Posterior vena cava (tissue), 2 donors: ENCODE measurements at regions not wholly inside any gene's neighbourhood (a gene's known extent, or its start where the extent isn't known, plus 50 kb on each side); places are given as distances from the start of the nearest gene placed in this dataset.
"Not testable (repeated sequence)": the region's sequence is repeated elsewhere in the genome, so short reads cannot be mapped to it uniquely, and the experiment has no call there.

Source experiments
- DNase-seq: peaks from one replicate; pipeline ENCODE4 v3.0.0-alpha.2; 2020; ENCODE audit warnings: low spot score
- intact Hi-C, 2 donors: fragments of 100-400 bp; cut with DNase I; formaldehyde crosslinking; loops; one replicate each; pipeline versions ENCODE4 v1.14.1 to v1.14.2; 2022 to 2023
- donor health status: DM: yes; HTN: yes; CAD: no.
- donor health status: DM: yes; HTN: yes; CAD: no.

DNA sequence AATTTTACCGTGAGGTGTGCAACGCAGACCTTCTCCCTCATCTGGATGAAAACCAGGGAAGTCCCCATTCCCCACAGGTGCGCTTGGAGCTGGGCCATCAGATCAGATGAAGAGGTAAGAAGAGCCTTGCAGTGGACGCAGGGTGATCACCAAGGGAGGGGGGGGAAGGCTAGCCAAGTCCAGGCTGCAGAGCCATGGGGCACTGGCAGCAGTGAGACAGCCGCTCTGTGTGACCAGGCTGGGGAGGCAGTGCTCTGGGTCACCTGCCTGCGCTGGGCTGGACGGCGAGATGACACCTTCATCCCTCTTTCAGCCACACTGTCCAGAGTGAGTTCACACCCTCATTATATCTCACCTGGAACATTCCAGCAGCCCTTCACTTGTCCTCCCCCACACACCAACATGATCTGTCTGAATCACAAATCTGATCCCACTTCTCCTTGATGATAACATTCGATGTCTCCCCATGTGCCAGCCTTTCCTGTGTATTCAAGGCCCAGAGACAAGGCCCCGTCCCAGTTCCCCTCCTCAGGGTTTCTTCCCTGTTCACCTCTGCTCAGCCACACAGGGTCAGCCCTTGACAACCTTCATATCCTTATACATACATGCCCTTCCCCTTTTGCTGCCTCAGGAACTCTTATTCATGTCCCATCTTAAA, 65.9 kb upstream of the VASH1 start:
- intact Hi-C loops: no loop called here
- no peak for DNase-seq

DNA sequence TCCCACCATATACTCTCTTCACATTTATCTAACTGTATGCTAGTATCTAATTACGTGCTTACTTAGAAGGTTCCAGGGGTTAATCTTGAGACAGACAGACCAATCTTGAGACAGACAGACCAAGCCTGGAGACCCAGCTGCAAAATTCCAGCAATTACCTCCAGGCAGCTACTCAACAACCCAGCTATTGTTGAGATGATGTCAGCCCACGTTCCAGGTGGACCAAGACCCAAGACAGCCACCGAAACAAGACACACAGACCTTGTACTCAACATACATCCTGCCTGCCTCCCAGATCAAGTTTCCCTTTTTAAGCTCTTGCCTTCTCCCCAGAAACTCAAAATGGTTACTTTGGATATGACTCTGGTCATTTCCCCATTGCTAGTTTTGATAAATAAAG, 64.9 kb upstream of the VASH1 start:
- no peak for DNase-seq
- intact Hi-C loops: no loop called here

- intact Hi-C loops: no loop called here
- no peak for DNase-seq
Measured at GRCh38 chr14:76696791-76697190, 64.5 kb upstream of the VASH1 start.

- DNase-seq: no peak
- intact Hi-C loops: no loop called here
Measured at GRCh38 chr14:76697246-76697905, 63.9 kb upstream of the VASH1 start.

DNA sequence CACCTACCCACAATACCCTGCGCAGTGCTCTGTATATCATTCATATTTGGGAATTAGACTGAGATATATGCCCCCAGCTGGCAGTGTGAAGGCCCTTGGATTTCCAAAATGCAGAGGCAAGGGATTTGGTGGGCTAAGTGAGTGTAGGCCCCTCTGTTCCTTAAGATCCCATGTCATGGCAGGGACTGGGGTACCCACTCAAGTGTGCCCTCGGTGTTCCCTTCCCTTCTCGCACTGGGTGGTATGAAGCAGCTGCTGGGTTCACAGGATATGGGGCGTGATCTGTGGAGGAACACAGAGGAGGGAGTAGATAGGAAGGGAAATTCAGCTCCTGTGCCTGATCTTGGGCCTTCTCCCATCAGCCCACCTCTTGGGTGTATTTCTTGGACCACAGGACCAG, 63.1 kb upstream of the VASH1 start:
- intact Hi-C loops: no loop called here

GRCh38 chr14:76698631-76699030, 62.6 kb upstream of the VASH1 start:
- intact Hi-C loops: no loop called here
- DNase-seq: no peak

More for the DNA sequence above, 63.1 kb upstream of the VASH1 start:
- DNase-seq: no peak

- no peak for DNase-seq
- intact Hi-C loops: no loop called here
Measured at GRCh38 chr14:76699209-76699938, 61.9 kb upstream of the VASH1 start.

DNA sequence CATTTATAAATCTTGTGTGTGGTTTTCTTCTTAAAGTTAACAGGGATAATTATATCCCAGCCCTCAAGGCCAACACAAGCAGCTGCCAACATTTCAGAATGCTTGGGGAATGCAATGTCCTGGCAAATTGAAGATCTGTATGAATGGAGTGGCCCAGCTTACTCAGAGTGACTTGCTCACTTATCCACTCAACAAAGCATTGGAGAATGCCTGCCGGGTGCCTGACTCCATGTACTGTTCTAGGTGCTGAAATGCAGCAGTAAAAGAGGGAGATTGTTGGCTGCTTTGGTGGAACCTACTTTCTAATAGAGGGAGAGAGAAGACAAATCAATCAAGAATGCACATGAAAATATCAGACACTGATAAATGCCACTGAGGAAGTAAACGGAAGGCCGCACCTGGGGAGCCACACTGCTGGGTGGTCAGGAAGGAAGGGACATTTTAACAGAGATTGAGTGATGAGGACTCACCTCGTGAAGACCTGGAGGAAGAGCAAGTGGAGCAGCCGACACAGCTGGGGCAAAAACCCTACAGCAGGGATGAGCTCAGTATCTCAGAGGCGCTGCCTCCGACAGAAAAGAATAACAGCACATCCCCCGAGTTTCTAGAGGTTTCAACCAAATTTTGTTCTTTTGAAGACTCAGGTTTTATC, 61.2 kb upstream of the VASH1 start:
- no peak for DNase-seq
- intact Hi-C loops: loop anchor here in 1 of 2 donors (2.0 kb wide), 1 partner anchor 77 kb away; no protein-coding TSS in a partner anchor

DNA sequence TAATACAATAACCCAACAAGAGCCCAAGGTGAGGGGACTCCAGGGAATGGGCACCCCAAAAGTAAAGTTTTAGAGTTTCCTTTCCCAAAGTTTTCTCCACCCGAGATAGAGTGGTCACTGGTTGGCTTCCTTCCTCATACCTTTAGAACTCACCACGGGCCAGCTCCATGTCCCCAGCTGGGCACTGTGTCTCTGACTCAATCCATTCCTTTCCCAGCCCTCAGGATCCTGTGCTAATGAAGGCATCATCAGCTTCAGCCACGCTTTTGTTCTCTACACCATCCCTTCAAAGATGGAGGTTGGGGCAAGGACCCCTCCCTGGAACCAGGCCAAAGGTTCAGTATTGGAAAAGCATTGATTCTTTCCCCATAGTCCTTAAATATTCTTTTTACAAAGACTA, 59.8 kb upstream of the VASH1 start:
- no peak for DNase-seq
- intact Hi-C loops: loop anchor here in 1 of 2 donors (2.0 kb wide), 1 partner anchor 75 kb away; no protein-coding TSS in a partner anchor

GRCh38 chr14:76701981-76702380, 59.3 kb upstream of the VASH1 start:
- peak; percentile 94 for DNase-seq
- intact Hi-C loops: loop anchor here in 1 of 2 donors (2.0 kb wide), 1 partner anchor 75 kb away; no protein-coding TSS in a partner anchor

DNA sequence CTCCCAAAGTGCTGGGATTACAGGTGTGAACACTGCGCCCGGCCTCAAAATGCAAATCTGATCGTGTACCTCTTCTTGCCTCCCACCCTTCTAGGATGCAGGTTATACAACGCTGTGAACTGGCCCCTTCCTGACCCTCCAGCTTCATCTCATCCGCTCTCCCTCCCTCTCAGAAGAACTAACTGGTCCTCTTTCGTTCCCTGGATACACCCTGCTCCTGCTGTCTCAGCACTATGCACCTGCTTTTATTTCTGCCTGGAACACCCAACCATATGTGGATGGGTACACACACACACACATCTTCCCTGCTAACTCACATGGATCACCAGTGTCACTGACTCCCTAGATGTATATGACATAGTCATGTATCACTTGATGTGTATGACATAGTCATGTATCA, 56.1 kb upstream of the VASH1 start:
- intact Hi-C loops: no loop called here
- DNase-seq: no peak

- DNase-seq, intact Hi-C loops: not testable (repeated sequence)
Measured at GRCh38 chr14:76706207-76706606, 55.1 kb upstream of the VASH1 start.

DNA sequence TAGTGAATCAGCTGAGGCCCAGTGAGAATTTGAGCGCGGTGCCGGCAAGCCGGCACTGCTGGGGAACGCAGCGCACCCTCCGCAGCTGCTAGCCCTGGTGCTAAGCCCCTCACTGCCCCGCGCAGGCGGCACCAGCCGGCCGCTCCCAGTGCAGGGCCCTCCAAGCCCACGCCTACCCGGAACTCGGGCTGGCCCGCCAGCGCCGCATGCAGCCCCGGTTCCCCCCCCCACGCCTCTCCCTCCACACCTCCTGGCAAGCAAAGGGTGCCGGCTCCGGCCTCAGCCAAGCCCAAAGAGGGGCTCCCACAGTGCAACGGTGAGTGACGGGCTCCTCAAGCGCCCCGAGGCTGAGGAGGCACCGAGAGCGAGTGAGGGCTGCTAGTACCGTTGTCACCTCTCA, 54.5 kb upstream of the VASH1 start:
- no peak for DNase-seq
- intact Hi-C loops: no loop called here

GRCh38 chr14:76708028-76708427, 53.2 kb upstream of the VASH1 start:
- intact Hi-C loops: no loop called here
- no peak for DNase-seq

DNA sequence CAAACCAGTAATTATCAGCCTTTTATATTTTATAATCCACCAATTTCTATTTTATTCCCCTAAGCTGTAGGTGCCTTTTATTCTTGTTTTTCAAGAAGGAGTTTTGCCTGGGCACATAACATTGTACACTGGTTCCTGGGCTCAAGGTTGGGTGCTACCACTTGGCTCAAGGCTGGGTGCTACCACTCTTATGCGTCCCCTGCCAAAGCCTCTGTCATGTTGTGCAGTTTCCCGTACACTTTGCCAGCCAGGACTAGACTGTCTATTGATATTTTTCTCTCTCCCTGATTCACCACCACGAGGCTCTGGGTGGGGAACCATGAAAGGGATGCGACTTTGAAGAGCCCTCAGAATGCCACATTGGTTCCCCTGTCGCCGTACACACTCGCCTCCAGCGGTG, 52.5 kb upstream of the VASH1 start:
- DNase-seq: no peak
- intact Hi-C loops: no loop called here

DNA sequence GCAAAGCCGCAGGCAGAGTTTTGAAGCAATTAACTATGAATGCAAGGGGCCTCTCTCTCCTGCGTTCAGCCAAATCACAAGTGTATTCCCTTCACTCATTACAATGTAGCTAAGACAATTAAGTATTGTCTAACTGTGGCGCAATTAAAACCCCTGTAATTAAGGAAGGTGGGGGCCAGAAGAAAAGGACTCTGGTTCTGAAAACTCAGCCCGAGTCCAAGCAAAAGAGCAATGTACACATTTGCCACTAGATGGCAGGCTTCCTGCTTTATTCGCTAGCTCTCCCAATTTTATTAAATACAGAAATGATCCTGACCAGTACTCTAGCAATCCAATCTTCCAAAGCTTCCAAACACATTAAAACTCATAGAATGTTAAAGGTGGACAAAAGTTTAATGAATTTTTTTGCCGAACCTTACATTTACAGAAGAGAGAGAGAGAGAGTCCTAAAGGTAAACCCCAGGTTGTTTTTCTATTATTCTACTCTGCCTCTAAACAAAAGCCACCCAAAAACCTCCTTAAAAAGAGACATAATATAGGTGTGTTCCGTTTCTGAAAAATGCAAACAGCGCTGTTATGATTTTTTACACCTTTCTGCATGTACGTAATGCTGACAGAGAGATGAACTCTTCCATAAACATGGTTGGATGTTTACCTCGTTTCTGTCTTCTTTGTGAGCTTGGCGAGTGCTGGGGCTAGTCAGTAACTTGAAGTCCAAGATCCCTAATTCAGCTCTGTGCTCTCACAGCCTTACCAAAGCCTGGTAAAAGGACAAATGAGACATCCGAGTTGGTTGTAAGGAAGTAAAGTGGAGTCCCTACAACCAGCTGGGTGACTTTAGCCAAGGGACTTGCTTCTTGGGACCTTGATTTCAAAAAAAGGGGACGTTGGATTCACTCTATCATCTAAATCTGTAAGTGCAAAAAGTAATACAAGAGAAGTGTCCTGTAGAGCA, 50.9 kb upstream of the VASH1 start:
- no peak for DNase-seq
- intact Hi-C loops: loop anchor here (5.0 kb wide), 1 partner anchor 72 kb away; no protein-coding TSS in a partner anchor
